ENCODE measurements at regions not wholly inside any gene's neighbourhood (a gene's known extent, or its start where the extent isn't known, plus 50 kb on each side); places are given as distances from the start of the nearest gene placed in this dataset.

- H3K27me3 ChIP-seq (replicated peaks in 2 of 5; ENCODE audit: control insufficient read depth in 4 of 5, insufficient read depth in 5 of 5, low read length in 4 of 5): no peaks in the 10 kb centered on the region
- CTCF ChIA-PET: no interaction called here
- 94% methylated on average over 2 of the region's 3 CpGs for WGBS (ENCODE audit: insufficient coverage)
- H3K27ac ChIP-seq (ENCODE audit: insufficient read depth in 1 of 2, low read depth in 1 of 2, low read length in 2 of 2, poor library complexity in 1 of 2, severe bottlenecking in 2 of 2): no peak overlapping the region
- H3K4me3 ChIP-seq (ENCODE audit: control insufficient read depth in 1 of 7, extremely low read depth in 1 of 7, insufficient read depth in 4 of 7, low read depth in 2 of 7, low read length in 6 of 7): no peak overlapping the region
- no peaks in the 10 kb centered on the region for H3K36me3 ChIP-seq (ENCODE audit: control insufficient read depth in 4 of 4, insufficient read depth in 4 of 4, low read length in 3 of 4)
- no peaks in the 10 kb centered on the region for H3K9me3 ChIP-seq (ENCODE audit: control extremely low read depth in 1 of 5, control insufficient read depth in 4 of 5, insufficient read depth in 2 of 5, low read depth in 1 of 5, low read length in 4 of 5)
- DNase-seq: no peak
- POLR2A ChIA-PET: no interaction called here
- H3K4me1 ChIP-seq (ENCODE audit: control extremely low read depth in 1 of 4, control insufficient read depth in 4 of 4, insufficient read depth in 4 of 4, low read length in 3 of 4): no peaks in the 10 kb centered on the region
Measured at GRCh38 chr4:127140306-127140705, 492.5 kb upstream of the INTU start.

GRCh38 chr4:127141856-127142255, 490.9 kb upstream of the INTU start:
- H3K4me1 ChIP-seq (ENCODE audit: control extremely low read depth in 1 of 4, control insufficient read depth in 4 of 4, insufficient read depth in 4 of 4, low read length in 3 of 4): no peaks in the 10 kb centered on the region
- no peaks in the 10 kb centered on the region for H3K27me3 ChIP-seq (replicated peaks in 2 of 5; ENCODE audit: control insufficient read depth in 4 of 5, insufficient read depth in 5 of 5, low read length in 4 of 5)
- no peaks in the 10 kb centered on the region for H3K36me3 ChIP-seq (ENCODE audit: control insufficient read depth in 4 of 4, insufficient read depth in 4 of 4, low read length in 3 of 4)
- H3K9me3 ChIP-seq (ENCODE audit: control extremely low read depth in 1 of 5, control insufficient read depth in 4 of 5, insufficient read depth in 2 of 5, low read depth in 1 of 5, low read length in 4 of 5): no peaks in the 10 kb centered on the region
- ChIA-PET POLR2A (no interaction called here), CTCF (no interaction called here)
- no CpG with 5 or more reads among the region's 1 CpG for WGBS (ENCODE audit: insufficient coverage)
- no peak overlapping the region for H3K4me3 ChIP-seq (ENCODE audit: control insufficient read depth in 1 of 7, extremely low read depth in 1 of 7, insufficient read depth in 4 of 7, low read depth in 2 of 7, low read length in 6 of 7)
- DNase-seq: no peak
- H3K27ac ChIP-seq (ENCODE audit: insufficient read depth in 1 of 2, low read depth in 1 of 2, low read length in 2 of 2, poor library complexity in 1 of 2, severe bottlenecking in 2 of 2): no peak overlapping the region

- no peaks in the 10 kb centered on the region for H3K9me3 ChIP-seq (ENCODE audit: control extremely low read depth in 1 of 5, control insufficient read depth in 4 of 5, insufficient read depth in 2 of 5, low read depth in 1 of 5, low read length in 4 of 5)
- H3K27me3 ChIP-seq (replicated peaks in 2 of 5; ENCODE audit: control insufficient read depth in 4 of 5, insufficient read depth in 5 of 5, low read length in 4 of 5): no peaks in the 10 kb centered on the region
- DNase-seq: no peak
Measured at GRCh38 chr4:127143460-127144195, 489.1 kb upstream of the INTU start.

GRCh38 chr4:127145006-127145540, 487.7 kb upstream of the INTU start:
- 85% methylated on average over 5 of the region's 5 CpGs for WGBS (ENCODE audit: insufficient coverage)
- ChIA-PET CTCF (no interaction called here), POLR2A (no interaction called here)
- Histone ChIP-seq H3K27ac (ENCODE audit: insufficient read depth in 1 of 2, low read depth in 1 of 2, low read length in 2 of 2, poor library complexity in 1 of 2, severe bottlenecking in 2 of 2) (no peak overlapping the region), H3K4me3 (ENCODE audit: control insufficient read depth in 1 of 7, extremely low read depth in 1 of 7, insufficient read depth in 4 of 7, low read depth in 2 of 7, low read length in 6 of 7) (no peak overlapping the region), H3K27me3 (replicated peaks in 2 of 5; ENCODE audit: control insufficient read depth in 4 of 5, insufficient read depth in 5 of 5, low read length in 4 of 5) (no peaks in the 10 kb centered on the region), H3K9me3 (ENCODE audit: control extremely low read depth in 1 of 5, control insufficient read depth in 4 of 5, insufficient read depth in 2 of 5, low read depth in 1 of 5, low read length in 4 of 5) (no peaks in the 10 kb centered on the region), H3K4me1 (ENCODE audit: control extremely low read depth in 1 of 4, control insufficient read depth in 4 of 4, insufficient read depth in 4 of 4, low read length in 3 of 4) (no peaks in the 10 kb centered on the region), H3K36me3 (ENCODE audit: control insufficient read depth in 4 of 4, insufficient read depth in 4 of 4, low read length in 3 of 4) (no peaks in the 10 kb centered on the region)
- no peak for DNase-seq

More at GRCh38 chr4:127143460-127144195, 489.1 kb upstream of the INTU start:
- no peak overlapping the region for H3K4me3 ChIP-seq (ENCODE audit: control insufficient read depth in 1 of 7, extremely low read depth in 1 of 7, insufficient read depth in 4 of 7, low read depth in 2 of 7, low read length in 6 of 7)
- no peaks in the 10 kb centered on the region for H3K4me1 ChIP-seq (ENCODE audit: control extremely low read depth in 1 of 4, control insufficient read depth in 4 of 4, insufficient read depth in 4 of 4, low read length in 3 of 4)
- CTCF ChIA-PET: no interaction called here
- 93% methylated on average over 2 of the region's 5 CpGs for WGBS (ENCODE audit: insufficient coverage)
- no peak overlapping the region for H3K27ac ChIP-seq (ENCODE audit: insufficient read depth in 1 of 2, low read depth in 1 of 2, low read length in 2 of 2, poor library complexity in 1 of 2, severe bottlenecking in 2 of 2)
- no peaks in the 10 kb centered on the region for H3K36me3 ChIP-seq (ENCODE audit: control insufficient read depth in 4 of 4, insufficient read depth in 4 of 4, low read length in 3 of 4)
- POLR2A ChIA-PET: no interaction called here

GRCh38 chr4:127148165-127148564, 484.6 kb upstream of the INTU start:
- no peak for DNase-seq
- ChIA-PET CTCF (no interaction called here), POLR2A (no interaction called here)
- H3K27ac ChIP-seq (ENCODE audit: insufficient read depth in 1 of 2, low read depth in 1 of 2, low read length in 2 of 2, poor library complexity in 1 of 2, severe bottlenecking in 2 of 2): no peak overlapping the region
- H3K27me3 ChIP-seq (replicated peaks in 2 of 5; ENCODE audit: control insufficient read depth in 4 of 5, insufficient read depth in 5 of 5, low read length in 4 of 5): no peaks in the 10 kb centered on the region
- H3K9me3 ChIP-seq (ENCODE audit: control extremely low read depth in 1 of 5, control insufficient read depth in 4 of 5, insufficient read depth in 2 of 5, low read depth in 1 of 5, low read length in 4 of 5): no peaks in the 10 kb centered on the region
- H3K36me3 ChIP-seq (ENCODE audit: control insufficient read depth in 4 of 4, insufficient read depth in 4 of 4, low read length in 3 of 4): no peaks in the 10 kb centered on the region
- H3K4me3 ChIP-seq (ENCODE audit: control insufficient read depth in 1 of 7, extremely low read depth in 1 of 7, insufficient read depth in 4 of 7, low read depth in 2 of 7, low read length in 6 of 7): no peak overlapping the region
- no peaks in the 10 kb centered on the region for H3K4me1 ChIP-seq (ENCODE audit: control extremely low read depth in 1 of 4, control insufficient read depth in 4 of 4, insufficient read depth in 4 of 4, low read length in 3 of 4)

- CTCF ChIA-PET: no interaction called here
Measured at GRCh38 chr4:127149086-127149485, 483.7 kb upstream of the INTU start.

GRCh38 chr4:127151941-127152340, 480.8 kb upstream of the INTU start:
- H3K4me3 ChIP-seq (ENCODE audit: control insufficient read depth in 1 of 7, extremely low read depth in 1 of 7, insufficient read depth in 4 of 7, low read depth in 2 of 7, low read length in 6 of 7): no peak overlapping the region
- ChIA-PET CTCF (no interaction called here), POLR2A (no interaction called here)
- no peaks in the 10 kb centered on the region for H3K4me1 ChIP-seq (ENCODE audit: control extremely low read depth in 1 of 4, control insufficient read depth in 4 of 4, insufficient read depth in 4 of 4, low read length in 3 of 4)
- no peak for DNase-seq
- H3K27ac ChIP-seq (ENCODE audit: insufficient read depth in 1 of 2, low read depth in 1 of 2, low read length in 2 of 2, poor library complexity in 1 of 2, severe bottlenecking in 2 of 2): no peak overlapping the region
- H3K27me3 ChIP-seq (replicated peaks in 2 of 5; ENCODE audit: control insufficient read depth in 4 of 5, insufficient read depth in 5 of 5, low read length in 4 of 5): no peaks in the 10 kb centered on the region
- H3K9me3 ChIP-seq (ENCODE audit: control extremely low read depth in 1 of 5, control insufficient read depth in 4 of 5, insufficient read depth in 2 of 5, low read depth in 1 of 5, low read length in 4 of 5): no peaks in the 10 kb centered on the region
- H3K36me3 ChIP-seq (ENCODE audit: control insufficient read depth in 4 of 4, insufficient read depth in 4 of 4, low read length in 3 of 4): no peaks in the 10 kb centered on the region

More at GRCh38 chr4:127149086-127149485, 483.7 kb upstream of the INTU start:
- 100% methylated on average over 1 of the region's 3 CpGs for WGBS (ENCODE audit: insufficient coverage)
- Histone ChIP-seq H3K36me3 (ENCODE audit: control insufficient read depth in 4 of 4, insufficient read depth in 4 of 4, low read length in 3 of 4) (no peaks in the 10 kb centered on the region), H3K27ac (ENCODE audit: insufficient read depth in 1 of 2, low read depth in 1 of 2, low read length in 2 of 2, poor library complexity in 1 of 2, severe bottlenecking in 2 of 2) (no peak overlapping the region), H3K9me3 (ENCODE audit: control extremely low read depth in 1 of 5, control insufficient read depth in 4 of 5, insufficient read depth in 2 of 5, low read depth in 1 of 5, low read length in 4 of 5) (no peaks in the 10 kb centered on the region), H3K4me3 (ENCODE audit: control insufficient read depth in 1 of 7, extremely low read depth in 1 of 7, insufficient read depth in 4 of 7, low read depth in 2 of 7, low read length in 6 of 7) (no peak overlapping the region), H3K27me3 (replicated peaks in 2 of 5; ENCODE audit: control insufficient read depth in 4 of 5, insufficient read depth in 5 of 5, low read length in 4 of 5) (no peaks in the 10 kb centered on the region), H3K4me1 (ENCODE audit: control extremely low read depth in 1 of 4, control insufficient read depth in 4 of 4, insufficient read depth in 4 of 4, low read length in 3 of 4) (no peaks in the 10 kb centered on the region)
- POLR2A ChIA-PET: interaction anchor here (0.6 kb wide), 1 partner anchor 593 kb away, joined by 4 read pairs; no protein-coding TSS in a partner anchor
- DNase-seq: no peak
